Peyer's patch (tissue), 4 donors: ENCODE measurements at regions not wholly inside any gene's neighbourhood (a gene's known extent, or its start where the extent isn't known, plus 50 kb on each side); places are given as distances from the start of the nearest gene placed in this dataset.

Experiments
- DNase-seq, 3 donors: peaks; one replicate each; pipeline ENCODE4 v3.0.0-alpha.2; 2017 to 2019
- H3K27ac ChIP-seq, 4 donors: fragments of 200-600 bp; sonication (generic); one replicate each; pipeline ENCODE4 v1.5.1; 2016 to 2019
- H3K27me3 ChIP-seq, 2 donors: fragments of 200-600 bp; sonication (generic); one replicate each; pipeline ENCODE4 v1.5.1; 2019
- H3K36me3 ChIP-seq, 3 donors: fragments of 200-600 bp; sonication (generic); one replicate each; pipeline ENCODE4 v1.5.1; 2016 to 2019
- H3K4me1 ChIP-seq, 4 donors: fragments of 200-600 bp; sonication (generic); one replicate each; pipeline ENCODE4 v1.5.1; 2016 to 2019
- H3K4me3 ChIP-seq, 4 donors: fragments of 200-600 bp; sonication (generic); 1 replicate in 3 of 4; 2 replicates in 1 of 4; pipeline ENCODE4 v1.5.1; 2016 to 2019; ENCODE audit warnings: mild to moderate bottlenecking in 1 of 4
- H3K9me3 ChIP-seq, 4 donors: fragments of 200-600 bp; sonication (generic); one replicate each; pipeline ENCODE4 v1.5.1; 2016 to 2019; ENCODE audit warnings: mild to moderate bottlenecking in 1 of 4
- POLR2A ChIP-seq, 2 donors: fragments of 450-650 bp; IDR thresholded peaks; one replicate each; pipeline ENCODE4 v1.5.1; 2017; ENCODE audit warnings: antibody characterized with exemption in 2 of 2, mild to moderate bottlenecking in 2 of 2, moderate library complexity in 2 of 2
- TF ChIP-seq, protein P1 (sequence below), 6 experiments: fragments of 450-650 bp in 4 of 6; fragments of 200-600 bp in 2 of 6; sonication (generic) in 1 of 6; IDR thresholded peaks; one replicate each; pipeline ENCODE4 v1.5.1; 2017 to 2019; ENCODE audit warnings: antibody characterized with exemption in 6 of 6, mild to moderate bottlenecking in 3 of 6, moderate library complexity in 1 of 6

DNA sequence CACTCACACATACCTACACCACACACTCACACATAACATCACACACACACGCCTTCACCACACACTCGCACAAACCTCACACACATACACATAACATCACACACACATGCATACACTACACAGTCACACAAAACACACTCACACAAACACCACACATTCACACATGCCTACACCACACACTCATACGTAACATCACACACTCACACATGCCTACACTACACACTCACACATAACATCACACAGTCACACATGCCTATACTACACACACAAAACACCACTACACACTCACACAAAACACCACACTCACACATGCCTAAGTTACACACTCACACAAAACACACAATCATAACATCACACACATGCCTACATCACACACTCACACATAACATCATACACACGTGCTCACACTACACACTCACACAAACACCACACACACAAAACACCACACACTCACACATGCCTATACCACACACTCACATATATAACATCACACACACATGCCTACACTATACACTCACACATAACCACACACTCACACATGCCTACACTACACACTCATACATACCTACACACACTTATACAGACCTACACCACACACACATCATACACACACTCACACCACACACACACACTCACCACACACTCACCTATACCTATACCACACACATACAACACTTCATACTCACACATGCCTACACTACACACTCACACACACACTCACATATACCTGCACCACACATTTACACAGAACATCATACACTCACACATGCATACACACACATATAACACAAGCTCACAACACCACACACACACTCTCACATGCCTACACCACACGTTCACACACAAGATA is 383.5 kb downstream of the C6orf118 start:
- no peaks in the 10 kb centered on the region for H3K9me3 ChIP-seq
- no peak for TF ChIP-seq POLR2A (IDR thresholded peaks at IDR 0.05)
- TF ChIP-seq, protein P1, sequence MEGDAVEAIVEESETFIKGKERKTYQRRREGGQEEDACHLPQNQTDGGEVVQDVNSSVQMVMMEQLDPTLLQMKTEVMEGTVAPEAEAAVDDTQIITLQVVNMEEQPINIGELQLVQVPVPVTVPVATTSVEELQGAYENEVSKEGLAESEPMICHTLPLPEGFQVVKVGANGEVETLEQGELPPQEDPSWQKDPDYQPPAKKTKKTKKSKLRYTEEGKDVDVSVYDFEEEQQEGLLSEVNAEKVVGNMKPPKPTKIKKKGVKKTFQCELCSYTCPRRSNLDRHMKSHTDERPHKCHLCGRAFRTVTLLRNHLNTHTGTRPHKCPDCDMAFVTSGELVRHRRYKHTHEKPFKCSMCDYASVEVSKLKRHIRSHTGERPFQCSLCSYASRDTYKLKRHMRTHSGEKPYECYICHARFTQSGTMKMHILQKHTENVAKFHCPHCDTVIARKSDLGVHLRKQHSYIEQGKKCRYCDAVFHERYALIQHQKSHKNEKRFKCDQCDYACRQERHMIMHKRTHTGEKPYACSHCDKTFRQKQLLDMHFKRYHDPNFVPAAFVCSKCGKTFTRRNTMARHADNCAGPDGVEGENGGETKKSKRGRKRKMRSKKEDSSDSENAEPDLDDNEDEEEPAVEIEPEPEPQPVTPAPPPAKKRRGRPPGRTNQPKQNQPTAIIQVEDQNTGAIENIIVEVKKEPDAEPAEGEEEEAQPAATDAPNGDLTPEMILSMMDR (IDR thresholded peaks at IDR 0.05): no peak
- H3K36me3 ChIP-seq: no peaks in the 10 kb centered on the region
- H3K4me1 ChIP-seq: no peaks in the 10 kb centered on the region
- H3K27ac ChIP-seq: no peak overlapping the region
- no peak overlapping the region for H3K4me3 ChIP-seq
- DNase-seq: no peak
- H3K27me3 ChIP-seq: no peaks in the 10 kb centered on the region

DNA sequence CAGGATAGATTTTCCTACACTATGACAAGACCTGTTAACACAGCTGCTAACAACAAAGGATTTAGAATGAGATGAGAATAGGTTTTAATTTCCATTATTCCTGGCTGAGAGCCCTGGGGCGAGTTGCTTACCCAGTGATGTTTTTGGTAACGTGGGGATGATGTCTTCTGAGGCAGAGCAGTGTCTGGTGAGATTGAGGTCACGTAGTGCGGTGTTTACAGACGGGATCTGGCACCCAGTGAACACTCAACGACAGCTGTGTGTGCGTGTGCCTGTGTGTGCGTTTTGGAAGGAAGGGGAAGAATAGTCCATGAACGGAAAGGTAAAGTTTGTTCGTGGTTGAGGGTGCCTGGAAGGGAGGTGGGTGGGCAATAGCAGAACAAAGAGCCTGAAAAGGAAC is 384.7 kb downstream of the C6orf118 start:
- no peaks in the 10 kb centered on the region for H3K9me3 ChIP-seq
- TF ChIP-seq POLR2A (IDR thresholded peaks at IDR 0.05): no peak
- TF ChIP-seq, protein P1 (IDR thresholded peaks at IDR 0.05): no peak
- no peak overlapping the region for H3K4me3 ChIP-seq
- no peaks in the 10 kb centered on the region for H3K27me3 ChIP-seq
- DNase-seq: no peak
- H3K36me3 ChIP-seq: no peaks in the 10 kb centered on the region
- no peak overlapping the region for H3K27ac ChIP-seq
- no peaks in the 10 kb centered on the region for H3K4me1 ChIP-seq

DNA sequence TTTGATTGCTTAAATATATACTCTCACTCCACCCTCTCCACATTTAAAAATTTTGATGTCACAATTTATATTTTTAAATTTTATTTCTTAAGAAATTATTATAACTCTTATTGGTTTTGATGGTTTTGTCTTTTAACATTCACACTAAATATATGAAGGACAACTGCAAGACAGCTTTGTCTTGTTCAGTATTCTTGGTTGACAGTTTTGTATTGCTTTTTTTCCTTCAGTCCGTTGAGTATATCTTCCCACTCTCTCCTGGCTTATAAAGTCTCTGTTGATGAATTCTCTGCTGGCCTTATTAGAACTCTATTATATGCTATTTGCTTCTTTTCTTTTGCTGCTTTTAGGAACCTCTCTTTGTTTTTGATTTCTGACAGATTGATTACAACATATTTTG is 392.2 kb downstream of the C6orf118 start:
- Histone ChIP-seq H3K9me3 (peaks cover 0 to 11% (median 0%) of the 10 kb centered on the region in 4 donors), H3K27ac (no peak overlapping the region), H3K4me3 (no peak overlapping the region), H3K36me3 (no peaks in the 10 kb centered on the region), H3K4me1 (no peaks in the 10 kb centered on the region), H3K27me3 (no peaks in the 10 kb centered on the region)
- TF ChIP-seq, protein P1 (IDR thresholded peaks at IDR 0.05): no peak
- TF ChIP-seq POLR2A (IDR thresholded peaks at IDR 0.05): no peak
- DNase-seq: no peak

DNA sequence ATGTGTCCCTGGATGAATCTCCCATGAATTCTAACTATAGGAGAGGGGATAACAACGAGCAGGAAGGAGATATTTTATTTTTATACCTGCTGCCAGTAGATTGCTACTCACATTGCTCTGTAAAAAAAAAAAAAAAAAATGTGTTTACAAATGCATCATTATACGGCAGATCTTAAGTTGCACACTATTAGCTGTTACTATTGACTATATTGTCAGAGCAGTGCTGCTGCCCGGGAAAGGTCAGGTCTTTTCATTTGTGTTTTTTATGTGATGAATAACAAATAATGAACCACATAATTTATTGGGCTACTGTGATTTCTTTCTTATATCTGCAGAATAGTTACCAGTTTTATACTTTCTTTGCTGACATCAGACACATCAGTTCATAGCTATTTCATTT is 393.3 kb downstream of the C6orf118 start:
- H3K36me3 ChIP-seq: no peaks in the 10 kb centered on the region
- H3K4me3 ChIP-seq: no peak overlapping the region
- H3K27ac ChIP-seq: no peak overlapping the region
- no peaks in the 10 kb centered on the region for H3K27me3 ChIP-seq
- DNase-seq: no peak
- TF ChIP-seq, protein P1 (IDR thresholded peaks at IDR 0.05): no peak
- H3K9me3 ChIP-seq: peaks cover 0 to 11% (median 0%) of the 10 kb centered on the region in 4 donors
- H3K4me1 ChIP-seq: no peaks in the 10 kb centered on the region

DNA sequence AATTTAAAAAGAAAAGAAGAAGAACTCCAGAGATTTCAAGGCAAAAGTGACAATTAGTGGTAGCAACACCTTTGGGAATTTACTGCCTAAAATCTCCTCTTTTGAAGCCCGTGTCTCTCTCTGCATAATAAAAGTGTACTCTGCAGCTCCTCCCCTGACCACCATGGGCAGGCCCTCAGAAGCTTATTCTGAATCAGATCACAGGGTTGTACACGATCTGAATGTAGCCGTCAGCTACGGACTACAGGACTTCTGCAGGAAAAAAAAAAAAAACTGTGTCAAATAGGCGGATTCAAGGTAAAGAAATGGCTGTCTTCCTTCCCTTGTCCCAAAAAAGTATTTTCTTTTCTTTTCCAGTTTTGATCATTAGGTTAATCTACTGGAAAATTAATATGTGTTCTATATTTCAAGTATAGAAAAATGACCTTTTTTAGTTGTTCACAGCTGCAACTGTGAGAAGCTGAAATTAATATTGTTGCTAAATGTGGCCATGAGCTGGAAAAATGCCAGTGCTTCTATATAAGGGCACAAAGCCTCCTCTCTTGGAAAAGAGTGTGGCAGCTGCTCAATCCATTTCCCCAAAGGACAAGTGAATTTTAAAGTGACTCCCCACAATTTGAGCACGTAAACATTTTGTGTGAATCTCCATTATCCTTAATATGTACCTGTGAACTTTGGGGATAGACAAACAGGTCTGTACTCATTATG is 397.4 kb downstream of the C6orf118 start:
- Histone ChIP-seq H3K4me1 (no peaks in the 10 kb centered on the region), H3K27me3 (no peaks in the 10 kb centered on the region), H3K36me3 (no peaks in the 10 kb centered on the region), H3K4me3 (no peak overlapping the region), H3K27ac (no peak overlapping the region), H3K9me3 (no peaks in the 10 kb centered on the region)
- TF ChIP-seq, protein P1 (IDR thresholded peaks at IDR 0.05): no peak
- TF ChIP-seq POLR2A (IDR thresholded peaks at IDR 0.05): no peak
- DNase-seq: no peak
